DOHH2 (cell line): ENCODE measurements at regions not wholly inside any gene's neighbourhood (a gene's known extent, or its start where the extent isn't known, plus 50 kb on each side); places are given as distances from the start of the nearest gene placed in this dataset.

Experiments
- H3F3A ChIP-seq: fragments of 200-600 bp; sonication (generic), shearing (Covaris generic); 2 replicates; pipeline ENCODE4 v1.6.0; 2016; ENCODE audit warnings: antibody characterized with exemption, mild to moderate bottlenecking; ENCODE audit not compliant: control insufficient read depth, insufficient read depth
- H3K27ac ChIP-seq: fragments of 200-600 bp; sonication (generic); 2 replicates; pipeline ENCODE4 v1.5.1; 2014; ENCODE audit warnings: low read depth, mild to moderate bottlenecking, low read length, moderate library complexity
- H3K27me3 ChIP-seq: fragments of 200-600 bp; sonication (generic); 2 replicates; pipeline ENCODE4 v1.6.1; 2014; ENCODE audit warnings: mild to moderate bottlenecking, low read length, mixed read lengths; ENCODE audit not compliant: control insufficient read depth
- H3K36me3 ChIP-seq: fragments of 200-600 bp; sonication (generic); 2 replicates; pipeline ENCODE4 v1.6.1; 2014; ENCODE audit warnings: mild to moderate bottlenecking, low read length, moderate library complexity, mixed read lengths; ENCODE audit not compliant: control insufficient read depth
- H3K4me1 ChIP-seq: fragments of 200-600 bp; sonication (generic); 2 replicates; pipeline ENCODE4 v1.6.1; 2014; ENCODE audit warnings: mild to moderate bottlenecking, low read length, mixed read lengths; ENCODE audit not compliant: control insufficient read depth
- H3K4me2 ChIP-seq: fragments of 200-600 bp; sonication (generic); 2 replicates; pipeline ENCODE4 v1.6.0; 2014; ENCODE audit warnings: mild to moderate bottlenecking, low read length, moderate library complexity
- H3K4me3 ChIP-seq: fragments of 200-600 bp; sonication (generic); 2 replicates; pipeline ENCODE4 v1.5.1; 2014; ENCODE audit warnings: mild to moderate bottlenecking, low read length, mixed read lengths
- H3K79me2 ChIP-seq: fragments of 200-600 bp; sonication (generic); 2 replicates; pipeline ENCODE4 v1.6.1; 2014; ENCODE audit warnings: mild to moderate bottlenecking, low read length, mixed read lengths; ENCODE audit not compliant: control insufficient read depth
- H3K9me2 ChIP-seq: fragments of 200-600 bp; sonication (generic); replicated peaks from 2 replicates; pipeline ENCODE4 v1.6.1; 2014; ENCODE audit warnings: mild to moderate bottlenecking, low read length, mixed read lengths; ENCODE audit not compliant: control insufficient read depth
- H3K9me3 ChIP-seq: fragments of 200-600 bp; sonication (generic); 2 replicates; pipeline ENCODE4 v1.6.1; 2014; ENCODE audit warnings: antibody characterized with exemption, low read length, mixed read lengths; ENCODE audit not compliant: control insufficient read depth, insufficient read depth
- H4K20me1 ChIP-seq: fragments of 200-600 bp; sonication (generic); 2 replicates; pipeline ENCODE4 v1.6.0; 2014; ENCODE audit warnings: low read depth, mild to moderate bottlenecking, antibody characterized with exemption, low read length, moderate library complexity; ENCODE audit not compliant: control insufficient read depth, insufficient read depth
- EZH2phosphoT487 ChIP-seq: fragments of 200-600 bp; sonication (generic); IDR thresholded peaks from 2 replicates; pipeline ENCODE4 v1.6.1; 2017; ENCODE audit warnings: borderline replicate concordance, mild to moderate bottlenecking, antibody characterized with exemption, low read length, moderate library complexity, mixed read lengths
- TF ChIP-seq, protein P1 (sequence below): fragments of 200-600 bp; sonication (generic); IDR thresholded peaks from one replicate; pipeline ENCODE4 v1.5.1; 2014; ENCODE audit warnings: antibody characterized with exemption, mild to moderate bottlenecking, low read depth, low read length; ENCODE audit not compliant: poor library complexity, severe bottlenecking

DNA sequence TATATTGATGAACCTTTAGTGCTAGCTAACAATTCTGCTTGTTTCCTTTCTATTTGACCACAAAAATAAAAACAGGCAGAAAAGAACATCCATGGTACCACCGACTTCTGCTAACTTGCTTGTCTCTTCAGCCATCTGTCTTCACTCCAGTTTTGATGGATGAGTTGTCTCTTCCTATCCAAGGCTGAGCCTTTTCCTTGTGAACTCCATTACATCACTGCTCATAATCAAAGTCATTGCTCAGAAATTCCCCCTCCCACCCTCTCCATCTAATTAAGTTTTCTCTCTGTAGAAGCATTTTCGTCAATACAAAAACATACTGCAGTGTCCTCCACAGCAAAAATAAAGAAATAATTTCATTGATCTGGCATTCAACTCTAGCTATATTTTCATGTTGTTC, 184.4 kb downstream of the SPCS3 start:
- TF ChIP-seq, protein P1, sequence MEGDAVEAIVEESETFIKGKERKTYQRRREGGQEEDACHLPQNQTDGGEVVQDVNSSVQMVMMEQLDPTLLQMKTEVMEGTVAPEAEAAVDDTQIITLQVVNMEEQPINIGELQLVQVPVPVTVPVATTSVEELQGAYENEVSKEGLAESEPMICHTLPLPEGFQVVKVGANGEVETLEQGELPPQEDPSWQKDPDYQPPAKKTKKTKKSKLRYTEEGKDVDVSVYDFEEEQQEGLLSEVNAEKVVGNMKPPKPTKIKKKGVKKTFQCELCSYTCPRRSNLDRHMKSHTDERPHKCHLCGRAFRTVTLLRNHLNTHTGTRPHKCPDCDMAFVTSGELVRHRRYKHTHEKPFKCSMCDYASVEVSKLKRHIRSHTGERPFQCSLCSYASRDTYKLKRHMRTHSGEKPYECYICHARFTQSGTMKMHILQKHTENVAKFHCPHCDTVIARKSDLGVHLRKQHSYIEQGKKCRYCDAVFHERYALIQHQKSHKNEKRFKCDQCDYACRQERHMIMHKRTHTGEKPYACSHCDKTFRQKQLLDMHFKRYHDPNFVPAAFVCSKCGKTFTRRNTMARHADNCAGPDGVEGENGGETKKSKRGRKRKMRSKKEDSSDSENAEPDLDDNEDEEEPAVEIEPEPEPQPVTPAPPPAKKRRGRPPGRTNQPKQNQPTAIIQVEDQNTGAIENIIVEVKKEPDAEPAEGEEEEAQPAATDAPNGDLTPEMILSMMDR, result no peak
- no peak for TF ChIP-seq EZH2phosphoT487
- H3K4me1 ChIP-seq, result no peaks in the 10 kb centered on the region
- H3K4me2 ChIP-seq, result no peak overlapping the region
- no peaks in the 10 kb centered on the region for H3F3A ChIP-seq
- no peaks in the 10 kb centered on the region for H4K20me1 ChIP-seq
- H3K4me3 ChIP-seq, result no peak overlapping the region
- H3K79me2 ChIP-seq, result no peaks in the 10 kb centered on the region
- H3K27ac ChIP-seq, result no peak overlapping the region
- H3K27me3 ChIP-seq, result no peaks in the 10 kb centered on the region
- H3K9me3 ChIP-seq, result no peaks in the 10 kb centered on the region
- no peaks in the 10 kb centered on the region for H3K9me2 ChIP-seq
- no peaks in the 10 kb centered on the region for H3K36me3 ChIP-seq

DNA sequence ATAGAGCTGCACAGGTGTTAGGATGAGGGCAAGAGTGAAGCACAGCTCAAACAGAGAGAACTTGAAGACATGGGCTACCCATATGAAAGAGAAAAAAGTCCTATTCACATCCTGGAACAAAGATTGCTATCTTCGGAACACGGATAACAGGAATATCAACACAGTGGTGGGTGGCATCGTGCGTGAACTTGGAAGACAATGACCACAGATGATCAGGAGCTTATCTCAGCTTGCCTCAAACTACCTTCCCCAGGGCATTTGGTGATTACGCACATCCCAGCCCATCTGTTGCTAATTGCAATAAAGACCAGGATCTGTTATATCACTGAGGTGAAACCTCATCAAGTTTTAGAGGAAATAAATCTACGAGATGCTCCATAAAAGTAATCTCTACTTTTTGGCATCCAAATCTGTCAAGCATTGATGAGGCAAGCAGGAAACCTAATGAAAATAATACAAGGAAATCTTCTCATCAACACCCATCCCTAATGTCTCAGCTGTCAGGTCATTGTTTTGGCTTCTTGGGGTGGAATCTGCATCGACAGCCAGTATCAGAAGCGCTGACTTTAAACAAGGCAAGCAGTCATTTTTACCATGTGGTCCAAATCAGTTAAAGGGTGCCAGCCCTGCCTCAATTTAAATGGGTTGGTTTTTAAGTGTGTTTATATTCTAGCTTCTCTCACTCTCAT, 188.2 kb downstream of the SPCS3 start:
- Histone ChIP-seq H3K9me3 (no peaks in the 10 kb centered on the region), H3F3A (no peaks in the 10 kb centered on the region), H3K79me2 (no peaks in the 10 kb centered on the region), H4K20me1 (no peaks in the 10 kb centered on the region), H3K4me2 (no peak overlapping the region), H3K27ac (no peak overlapping the region), H3K9me2 (no peaks in the 10 kb centered on the region), H3K4me3 (no peak overlapping the region), H3K4me1 (no peaks in the 10 kb centered on the region), H3K36me3 (no peaks in the 10 kb centered on the region), H3K27me3 (no peaks in the 10 kb centered on the region)
- no peak for TF ChIP-seq EZH2phosphoT487
- TF ChIP-seq, protein P1, result no peak

DNA sequence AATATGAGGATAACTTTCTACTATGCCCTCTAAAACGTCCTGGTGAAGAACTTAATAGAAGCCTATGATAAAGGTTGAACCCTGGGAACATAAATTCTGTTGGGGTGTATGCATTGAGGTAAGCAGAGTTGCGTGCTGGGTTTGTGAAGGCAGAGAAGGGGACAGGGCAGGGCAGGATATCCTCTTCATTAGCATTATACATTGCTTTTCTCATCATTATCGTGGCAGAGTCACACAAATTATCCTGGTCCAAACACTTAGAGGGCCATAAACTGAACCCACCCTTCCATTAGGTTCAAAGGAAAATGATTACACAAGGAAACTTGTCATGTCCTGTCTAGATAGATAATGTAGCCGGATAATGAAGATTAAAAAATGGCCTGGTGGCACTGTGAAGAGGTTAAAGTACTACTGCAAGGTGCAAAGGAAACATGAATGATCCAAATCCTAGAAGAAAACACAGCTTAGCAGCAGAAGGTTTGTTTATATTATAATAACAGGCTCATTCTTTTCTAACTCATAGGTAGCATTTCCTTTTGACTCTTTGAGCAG, 189.1 kb downstream of the SPCS3 start:
- no peaks in the 10 kb centered on the region for H3F3A ChIP-seq
- no peak for TF ChIP-seq EZH2phosphoT487
- TF ChIP-seq, protein P1, result no peak
- no peak overlapping the region for H3K4me2 ChIP-seq
- no peaks in the 10 kb centered on the region for H4K20me1 ChIP-seq
- H3K9me2 ChIP-seq, result no peaks in the 10 kb centered on the region
- no peaks in the 10 kb centered on the region for H3K36me3 ChIP-seq
- no peaks in the 10 kb centered on the region for H3K27me3 ChIP-seq
- H3K27ac ChIP-seq, result no peak overlapping the region
- no peak overlapping the region for H3K4me3 ChIP-seq
- no peaks in the 10 kb centered on the region for H3K79me2 ChIP-seq
- H3K9me3 ChIP-seq, result no peaks in the 10 kb centered on the region
- no peaks in the 10 kb centered on the region for H3K4me1 ChIP-seq
